ACHN (cell line): ENCODE measurements at regions not wholly inside any gene's neighbourhood (a gene's known extent, or its start where the extent isn't known, plus 50 kb on each side); places are given as distances from the start of the nearest gene placed in this dataset.
A peak's percentile ranks its signal among the peaks of the same experiment; 100 is the strongest.

Experiments
- DNase-seq: peaks from one replicate; pipeline ENCODE4 v3.0.0-alpha.2; 2015
- in situ Hi-C: cut with HindIII; loops from 2 replicates; pipeline ENCODE4 v1.10.0; 2017; ENCODE audit warnings: low sequenced_read_pairs, low pct_ligation_motif_present, low pct_unique_long_range_greater_than_20kb

DNA sequence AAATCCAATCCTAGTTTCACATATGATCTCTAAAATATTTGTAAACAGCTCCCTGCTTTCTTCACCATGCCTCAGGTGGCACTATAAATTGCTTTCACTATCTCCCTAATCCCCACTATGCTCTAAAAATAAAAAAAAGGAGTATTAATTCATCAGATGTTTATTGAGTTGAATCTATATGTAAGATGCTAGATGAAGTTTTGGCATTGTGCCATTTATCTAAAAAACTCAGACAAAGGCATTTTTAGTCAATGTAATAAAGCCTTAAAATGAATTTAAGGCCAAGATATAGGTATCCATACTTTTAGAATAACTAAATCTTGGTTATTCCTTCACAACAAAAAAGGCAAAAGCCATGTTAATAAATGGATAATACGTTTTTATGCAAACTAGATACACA is 373.9 kb downstream of the ETS1 start:
- in situ Hi-C loops, result no loop called here
- no peak for DNase-seq

DNA sequence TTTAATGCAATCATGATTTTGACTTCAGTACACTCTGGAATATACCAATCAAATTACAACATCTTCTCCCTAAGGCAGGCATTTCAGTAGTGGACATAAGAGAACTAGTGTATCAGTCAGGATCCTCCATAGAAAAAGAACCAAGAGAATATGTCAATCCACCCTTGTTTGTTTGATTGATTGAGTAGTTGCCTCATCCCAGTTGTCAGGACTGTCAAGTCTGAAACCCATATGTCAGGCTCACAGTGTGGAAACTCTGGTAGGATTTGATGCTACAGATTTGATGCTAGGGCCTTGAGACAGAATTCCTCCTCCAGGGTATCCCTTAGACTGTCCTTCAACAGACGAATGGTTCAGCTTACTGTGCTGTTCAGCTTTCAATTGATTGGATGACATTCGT is 375.0 kb downstream of the ETS1 start:
- in situ Hi-C loops, result no loop called here

DNA sequence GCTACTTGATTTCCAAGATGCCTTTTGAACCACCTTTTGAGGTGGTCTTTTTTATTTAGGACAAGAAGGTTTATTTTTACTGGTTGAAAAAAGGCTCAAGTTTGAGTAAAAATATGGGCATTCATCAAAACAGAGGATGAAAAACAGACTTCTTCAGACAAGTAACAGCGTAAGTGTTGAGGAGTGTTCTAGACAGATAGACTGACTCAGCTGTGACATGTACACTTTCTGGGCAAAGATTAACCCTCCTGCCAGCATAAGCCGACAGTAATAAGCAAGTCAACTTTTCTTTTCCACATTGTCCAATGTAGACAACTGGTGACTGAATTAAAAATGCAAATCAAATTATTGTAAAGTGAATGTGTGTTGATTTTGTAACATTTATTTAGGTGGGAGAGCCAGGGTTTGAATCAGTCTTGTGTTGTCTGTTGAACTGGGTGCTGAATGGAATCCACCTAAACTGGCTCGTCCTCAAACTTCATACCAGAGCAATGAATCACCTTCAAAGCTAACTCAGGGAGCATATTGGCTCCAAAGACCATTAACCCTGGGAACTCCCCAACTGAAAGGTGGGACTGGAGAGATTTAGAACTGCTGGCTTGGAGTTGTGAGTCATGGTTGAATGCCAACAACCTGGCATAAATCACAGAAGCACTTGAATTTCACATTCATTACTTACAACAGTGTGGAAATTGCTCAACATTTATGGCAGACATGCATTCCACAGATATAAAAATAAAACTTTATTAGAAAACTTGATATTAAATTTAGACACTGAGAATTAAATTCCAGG is 377.0 kb downstream of the ETS1 start:
- in situ Hi-C loops, result no loop called here
- peak; percentile 97 for DNase-seq

More for the DNA sequence above, 375.0 kb downstream of the ETS1 start:
- DNase-seq, result no peak

DNA sequence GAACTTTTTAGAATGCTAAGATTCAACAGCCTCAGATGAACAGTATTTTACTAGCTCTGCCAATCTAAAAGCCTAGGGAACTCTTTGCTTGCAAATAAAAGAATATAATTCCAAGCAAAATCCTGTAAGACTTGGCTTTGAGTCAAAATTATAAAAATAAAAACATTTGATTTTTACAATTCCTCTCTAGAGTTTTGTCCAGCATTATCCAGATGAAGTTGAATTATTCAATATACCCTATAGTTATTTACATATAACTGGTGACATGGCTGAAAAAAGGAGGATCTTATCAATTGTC is 378.3 kb downstream of the ETS1 start:
- DNase-seq, result no peak
- in situ Hi-C loops, result no loop called here

DNA sequence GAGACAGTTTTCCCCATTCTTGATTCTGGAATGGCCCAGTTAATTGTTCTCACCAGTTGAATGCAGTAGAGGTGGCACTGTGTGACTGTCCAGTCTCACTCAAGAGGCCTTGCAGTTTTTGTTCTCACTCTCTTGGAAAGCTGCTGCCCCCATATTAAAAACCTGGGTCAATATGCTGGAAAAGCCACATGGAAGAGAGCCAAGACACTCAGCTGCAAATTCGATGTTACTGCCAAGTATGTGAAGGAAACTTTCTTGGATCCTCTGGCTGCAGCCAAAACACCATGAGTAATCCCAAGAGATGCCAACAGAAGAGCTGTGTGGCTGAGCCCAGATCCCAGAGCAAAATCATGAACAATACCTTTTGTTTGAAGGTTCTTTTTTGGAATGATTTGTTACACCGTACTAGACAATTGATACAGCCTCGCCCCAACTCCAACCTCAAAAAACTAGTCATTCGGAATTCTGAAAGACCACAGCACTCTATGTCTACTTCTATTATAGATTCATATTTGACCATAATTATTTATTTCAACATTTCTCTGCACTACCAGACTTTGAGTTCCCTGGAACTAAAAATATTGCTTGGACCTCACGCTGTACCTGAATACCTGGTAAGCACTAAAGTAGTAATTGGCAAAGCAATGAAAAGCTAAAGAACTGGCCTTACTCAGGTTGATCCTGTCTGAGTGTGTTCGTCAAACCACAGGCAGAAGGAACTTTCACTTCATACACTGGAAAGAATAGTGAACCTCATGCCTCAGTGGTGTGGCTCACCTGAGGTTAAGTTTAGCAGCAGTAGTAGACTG is 378.8 kb downstream of the ETS1 start:
- in situ Hi-C loops, result no loop called here
- peak; percentile 90 for DNase-seq

DNA sequence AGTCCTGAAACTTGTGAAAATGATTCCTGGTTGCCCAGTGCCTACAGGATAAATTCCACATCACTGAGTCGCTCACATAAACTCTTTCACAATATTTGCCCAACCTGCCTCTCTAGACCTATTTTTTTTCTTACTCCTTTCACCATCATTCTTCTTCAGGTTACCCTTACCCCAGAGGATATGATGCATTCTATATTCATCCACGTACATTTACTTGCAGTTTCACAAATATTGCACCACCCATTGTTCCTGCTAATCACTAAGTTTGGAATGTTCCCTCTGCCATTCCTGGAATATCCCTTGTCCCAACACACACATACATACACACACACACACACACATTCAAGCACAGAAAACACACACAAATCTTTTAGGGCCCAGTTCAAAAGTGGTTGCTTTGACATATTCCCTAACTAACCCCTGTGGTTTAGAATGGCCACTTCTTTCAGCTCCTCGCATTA is 379.5 kb downstream of the ETS1 start:
- in situ Hi-C loops, result no loop called here
- DNase-seq, result peak; percentile 89

DNA sequence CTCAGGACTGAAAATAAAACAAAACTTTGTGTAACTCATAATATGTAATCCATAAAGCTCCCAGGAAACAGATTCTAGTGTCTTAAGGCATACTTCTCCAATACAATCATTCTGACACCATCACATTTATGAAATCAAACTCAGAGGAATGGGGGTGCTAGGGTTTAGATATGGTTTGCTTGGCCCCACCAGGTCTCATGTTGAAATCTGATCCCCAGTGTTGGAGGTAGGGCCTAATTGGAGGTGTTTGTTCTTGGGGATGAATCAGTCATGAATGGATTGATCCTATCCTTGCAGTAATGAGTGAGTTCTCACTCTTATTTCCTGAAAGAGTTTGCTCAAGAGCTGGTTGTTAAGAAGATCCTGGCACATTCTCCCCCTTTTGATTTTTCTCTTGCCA is 380.9 kb downstream of the ETS1 start:
- in situ Hi-C loops, result no loop called here
- no peak for DNase-seq

DNA sequence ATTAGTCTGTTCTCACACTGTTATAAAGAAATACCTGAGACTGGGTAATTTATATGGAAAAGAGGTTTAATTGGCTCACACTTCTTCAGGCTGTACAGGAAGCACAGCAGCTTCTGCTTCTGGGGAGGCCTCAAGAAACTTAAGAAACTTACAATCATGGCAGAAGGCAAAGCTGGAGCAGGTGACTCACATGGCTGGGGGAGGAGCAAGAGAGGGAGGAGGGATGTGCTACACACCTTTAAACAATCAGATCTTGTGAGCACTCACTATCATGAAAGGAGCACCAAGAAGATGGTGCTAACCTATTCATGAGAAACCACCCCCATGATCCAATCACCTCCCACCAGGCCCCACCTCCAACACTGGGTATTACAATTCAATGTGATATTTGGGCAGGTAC is 381.6 kb downstream of the ETS1 start:
- no peak for DNase-seq
- in situ Hi-C loops, result no loop called here

DNA sequence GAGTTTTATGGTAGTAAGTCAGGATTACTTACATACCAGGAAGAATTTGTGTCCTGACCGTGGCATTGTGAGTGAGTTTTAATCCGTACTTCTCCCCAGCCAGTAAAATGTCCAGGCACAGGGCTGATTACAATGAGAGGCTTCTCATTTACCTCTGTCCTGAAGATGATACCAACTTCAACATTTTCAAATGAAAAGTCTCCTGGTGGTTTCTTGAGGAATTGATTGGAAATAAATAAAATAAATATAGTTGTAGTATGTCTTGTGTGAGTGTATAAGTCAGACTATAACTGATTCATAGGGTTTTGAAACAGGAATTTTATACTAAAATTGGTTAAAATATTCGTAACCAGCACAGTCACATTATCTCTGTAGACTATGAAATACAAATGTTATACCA is 382.5 kb downstream of the ETS1 start:
- no peak for DNase-seq
- in situ Hi-C loops, result no loop called here

DNA sequence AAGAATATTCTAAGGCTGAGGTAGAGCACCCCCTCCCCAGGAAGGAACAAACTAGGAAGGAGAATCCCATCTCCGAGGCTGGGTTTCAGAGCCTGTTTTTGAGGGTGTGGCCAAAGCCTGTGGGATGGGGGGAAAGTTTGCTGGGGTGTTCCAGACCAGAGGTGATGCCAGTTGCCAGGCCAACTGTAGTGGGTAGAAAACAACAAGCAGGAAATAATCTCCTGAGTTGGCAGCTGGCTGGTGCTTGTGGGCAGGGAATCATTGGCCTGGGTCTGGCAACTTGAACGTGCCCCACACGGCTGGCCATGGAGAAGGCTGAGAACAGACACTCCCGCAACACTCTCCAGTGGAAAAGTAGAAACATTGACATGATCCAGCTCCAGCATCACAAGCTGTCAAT is 385.6 kb downstream of the ETS1 start:
- in situ Hi-C loops, result no loop called here
- DNase-seq, result no peak

DNA sequence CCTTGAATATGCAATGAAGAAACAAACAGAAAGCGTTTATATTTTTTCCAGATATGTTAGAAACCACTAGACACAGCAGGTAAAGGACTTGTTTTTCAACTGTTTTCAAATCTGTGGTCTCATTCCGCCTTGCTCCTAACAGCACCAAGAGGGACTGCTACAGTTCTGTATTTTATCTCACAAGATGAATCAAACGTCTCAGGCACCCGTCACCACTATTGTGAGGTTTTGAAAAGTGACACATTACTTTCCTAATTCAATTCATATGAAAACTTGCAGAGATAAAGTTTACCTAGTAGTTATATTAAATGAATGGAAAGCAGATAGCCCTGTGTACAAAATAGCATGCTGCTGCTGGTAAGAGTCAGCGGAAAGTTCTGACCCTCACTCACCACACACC is 386.3 kb downstream of the ETS1 start:
- in situ Hi-C loops, result no loop called here

DNA sequence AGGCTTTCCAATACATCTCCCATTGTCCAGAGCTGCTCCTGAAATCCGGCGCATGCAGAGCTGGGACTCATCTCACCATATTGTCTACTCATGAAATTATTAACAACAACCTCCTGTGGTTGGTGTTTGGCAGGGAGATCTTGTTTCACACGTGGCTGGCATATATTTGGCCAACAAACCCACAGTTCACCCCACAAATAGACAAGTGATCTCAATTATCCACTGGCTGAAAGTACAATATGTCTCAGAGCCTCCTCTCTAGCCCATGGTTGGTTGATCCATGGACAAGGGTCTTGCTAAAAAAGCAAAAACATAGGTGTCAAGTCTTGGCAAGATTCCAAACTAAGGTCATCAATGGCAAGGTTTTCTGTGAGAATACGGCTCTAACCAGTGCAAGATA is 386.9 kb downstream of the ETS1 start:
- DNase-seq, result no peak
- in situ Hi-C loops, result no loop called here

More for the DNA sequence above, 386.3 kb downstream of the ETS1 start:
- no peak for DNase-seq

DNA sequence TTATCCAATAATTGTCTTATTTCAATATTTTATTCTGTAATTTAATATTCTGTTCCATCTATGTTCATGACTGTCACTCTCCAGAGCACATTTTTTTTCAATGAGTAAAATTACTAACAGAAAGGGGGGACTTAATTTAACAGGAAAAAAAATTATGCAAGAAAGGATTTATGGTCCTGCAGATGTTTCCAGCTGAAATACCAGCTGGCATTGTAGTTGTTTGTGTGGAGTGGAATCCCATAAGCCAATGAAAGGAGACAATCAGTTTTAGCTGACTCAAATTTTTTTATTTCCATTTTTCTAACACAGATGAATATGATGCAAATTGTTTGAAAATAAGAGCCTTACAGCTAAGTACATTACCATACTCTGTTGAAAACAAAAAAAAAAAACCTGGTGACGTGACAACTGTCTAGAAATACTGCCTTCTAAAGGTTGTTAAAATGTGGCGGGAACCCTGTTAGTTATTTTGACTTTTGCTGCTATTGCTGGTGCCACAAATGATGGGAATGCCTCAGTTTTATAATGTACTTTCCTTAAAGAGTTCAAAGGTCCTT is 389.1 kb downstream of the ETS1 start:
- in situ Hi-C loops, result no loop called here
- DNase-seq, result no peak

DNA sequence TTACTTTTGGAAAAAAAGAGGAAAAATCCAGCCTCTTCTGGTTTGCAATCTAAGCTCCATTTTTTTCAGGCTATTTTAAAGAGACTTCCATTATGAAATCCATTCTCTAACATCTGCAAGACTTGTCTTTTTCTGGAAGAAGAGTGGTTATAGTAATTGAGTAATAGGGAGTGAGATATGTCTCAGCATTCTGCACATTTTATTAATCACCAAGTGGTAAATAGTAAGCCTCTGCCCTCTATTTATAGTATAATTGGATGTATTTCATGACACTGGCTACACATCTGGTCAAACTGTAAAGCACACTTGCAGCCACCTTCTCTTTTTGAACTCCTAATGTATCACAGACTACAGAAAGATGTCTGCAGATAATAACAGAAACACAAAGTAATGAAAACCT is 391.1 kb downstream of the ETS1 start:
- in situ Hi-C loops, result no loop called here
- DNase-seq, result no peak

DNA sequence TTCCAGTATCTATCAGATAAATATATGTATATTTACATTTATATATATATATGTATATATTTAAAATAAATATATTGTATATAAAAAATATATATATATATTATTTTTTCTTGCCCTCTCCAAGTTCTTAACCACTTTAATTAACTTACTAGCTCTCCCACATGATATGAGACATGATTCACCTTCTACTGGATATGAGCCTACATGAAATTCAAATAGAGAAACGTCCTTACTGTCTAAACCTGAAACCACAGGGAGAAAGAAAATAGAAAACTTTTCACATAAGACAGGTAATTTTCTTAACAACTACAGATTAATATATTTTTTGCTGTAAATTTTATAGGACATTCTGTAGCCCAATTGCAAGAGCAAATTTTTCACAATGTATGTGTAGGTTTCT is 391.6 kb downstream of the ETS1 start:
- in situ Hi-C loops, result no loop called here
- no peak for DNase-seq

DNA sequence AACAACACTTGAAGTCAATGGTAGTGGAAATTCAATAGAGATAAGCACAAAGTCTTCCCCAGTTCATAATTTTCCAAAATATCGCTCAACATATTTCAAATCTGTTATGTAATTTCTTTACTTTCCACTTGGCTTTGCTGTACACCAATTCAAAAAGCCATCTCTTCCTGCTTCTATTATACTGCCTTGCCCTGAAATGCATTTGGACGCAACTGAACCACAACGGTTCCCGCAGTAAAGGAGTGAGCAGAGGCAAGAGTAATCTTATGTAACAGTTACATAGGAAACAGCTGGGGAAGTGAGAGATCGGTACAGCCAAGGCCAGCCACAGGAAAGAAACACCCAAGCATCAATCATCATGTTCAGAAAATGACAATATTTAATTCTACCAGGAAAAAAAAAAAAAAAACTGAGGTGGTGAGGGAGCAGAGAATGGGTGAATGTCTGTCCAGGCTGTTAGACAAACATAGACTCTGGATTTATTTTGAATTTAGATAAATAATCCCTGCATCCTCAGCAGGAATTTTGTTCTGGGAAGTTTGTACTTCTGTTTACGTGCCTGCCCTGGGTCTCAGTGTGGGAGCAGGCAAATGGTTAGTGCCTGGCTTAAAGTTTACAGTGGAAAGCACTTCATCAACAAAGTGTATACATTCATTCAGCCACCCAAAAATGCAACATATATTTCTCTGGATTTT is 392.2 kb downstream of the ETS1 start:
- in situ Hi-C loops, result no loop called here
- no peak for DNase-seq

DNA sequence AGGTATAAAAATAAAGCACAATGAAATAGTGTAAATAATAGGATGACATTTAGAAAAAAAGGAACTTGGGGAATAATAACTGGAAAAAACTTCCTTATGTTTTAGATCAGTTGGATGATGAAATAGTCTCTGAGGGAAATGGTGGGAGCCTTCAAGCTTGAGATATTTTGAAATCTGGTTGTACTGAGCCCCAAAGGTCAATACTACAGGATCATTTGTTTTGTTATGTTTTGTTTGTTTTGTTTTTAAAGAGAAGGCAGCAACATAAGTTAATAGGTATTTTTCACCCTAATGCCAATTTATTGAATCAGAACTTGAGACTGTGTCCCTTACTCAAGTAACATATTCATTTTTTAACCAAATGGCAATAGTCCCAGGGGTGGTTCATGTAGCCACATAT is 393.1 kb downstream of the ETS1 start:
- DNase-seq, result no peak
- in situ Hi-C loops, result no loop called here

DNA sequence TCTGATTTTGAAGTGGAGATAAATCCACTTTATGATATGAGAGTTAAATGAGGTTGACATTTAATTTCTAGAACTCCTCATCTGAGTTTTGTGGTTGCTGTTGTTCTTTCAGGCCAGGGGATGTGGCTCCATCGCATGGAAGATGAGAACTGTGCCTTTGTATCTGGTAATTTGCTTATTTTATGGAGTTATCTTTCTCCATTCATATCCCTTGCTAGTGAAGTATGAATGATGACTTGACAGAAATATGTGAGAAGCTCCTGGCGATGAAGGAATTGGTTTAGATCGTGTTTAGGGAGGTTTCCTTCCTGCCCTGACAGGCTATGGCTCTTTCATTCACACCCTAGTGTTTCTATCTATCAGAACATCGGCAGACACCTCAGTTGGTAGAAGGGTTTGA is 393.7 kb downstream of the ETS1 start:
- DNase-seq, result no peak
- in situ Hi-C loops, result no loop called here

DNA sequence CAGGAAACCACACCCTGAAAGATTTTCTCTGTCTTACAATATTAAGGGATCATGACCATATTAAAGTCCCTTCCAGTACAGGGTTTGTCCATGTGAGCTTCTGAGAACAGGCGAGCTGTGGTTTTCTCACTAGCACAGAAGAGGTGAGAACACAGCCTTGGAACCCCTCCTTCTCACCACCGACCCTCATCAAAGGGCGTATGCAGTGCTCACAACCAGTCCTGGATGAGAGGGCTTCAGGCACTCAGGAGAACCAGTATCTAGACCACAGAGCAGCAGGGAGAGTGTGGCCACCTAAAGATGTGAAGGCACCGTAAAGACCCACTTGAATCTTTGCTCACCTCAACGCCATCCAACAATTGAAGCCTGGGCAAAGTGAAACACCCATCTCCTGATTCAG is 397.0 kb downstream of the ETS1 start:
- in situ Hi-C loops, result no loop called here
- no peak for DNase-seq
